Erythroblast (primary cell): ENCODE measurements at regions not wholly inside any gene's neighbourhood (a gene's known extent, or its start where the extent isn't known, plus 50 kb on each side); places are given as distances from the start of the nearest gene placed in this dataset.
"Not testable (repeated sequence)": the region's sequence is repeated elsewhere in the genome, so short reads cannot be mapped to it uniquely, and the experiment has no call there.

Source experiments
- GATA1 ChIP-seq: IDR thresholded peaks from 2 replicates; pipeline ENCODE4 v1.6.1; 2011; ENCODE audit warnings: low read depth, mild to moderate bottlenecking, control low read depth, low read length, moderate library complexity
- POLR2A ChIP-seq: IDR thresholded peaks from 2 replicates; pipeline ENCODE4 v1.6.1; 2011; ENCODE audit warnings: mild to moderate bottlenecking, low read length

GRCh38 chr12:113699984-113700383 is 228.3 kb upstream of the LHX5 start:
- TF ChIP-seq POLR2A, GATA1: not testable (repeated sequence)
